GM18870 (cell line): ENCODE measurements at regions not wholly inside any gene's neighbourhood (a gene's known extent, or its start where the extent isn't known, plus 50 kb on each side); places are given as distances from the start of the nearest gene placed in this dataset.
"Not testable (repeated sequence)": the region's sequence is repeated elsewhere in the genome, so short reads cannot be mapped to it uniquely, and the experiment has no call there.

Source experiments
- ATAC-seq: cut with Tn5 transposase; IDR thresholded peaks from one replicate; pipeline ENCODE4 v1.9.1; 2021; ENCODE audit warnings: moderate library complexity; ENCODE audit not compliant: unreplicated experiment

DNA sequence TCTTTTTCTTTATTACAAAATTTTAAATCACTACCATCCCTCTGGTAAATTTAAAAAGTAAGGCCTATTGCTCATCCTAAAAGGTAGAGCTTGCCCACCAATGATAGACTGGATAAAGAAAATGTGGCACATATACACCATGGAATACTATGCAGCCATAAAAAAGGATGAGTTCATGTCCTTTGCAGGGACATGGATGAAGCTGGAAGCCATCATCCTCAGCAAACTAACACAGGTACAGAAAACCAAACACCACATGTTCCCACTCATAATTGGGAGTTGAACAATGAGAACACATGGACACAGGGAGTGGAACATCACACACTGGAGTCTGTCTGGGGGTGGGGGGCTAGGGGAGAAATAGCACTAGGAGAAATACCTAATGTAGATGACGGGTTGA lies 155.2 kb upstream of the NOCT start:
- ATAC-seq: not testable (repeated sequence)

DNA sequence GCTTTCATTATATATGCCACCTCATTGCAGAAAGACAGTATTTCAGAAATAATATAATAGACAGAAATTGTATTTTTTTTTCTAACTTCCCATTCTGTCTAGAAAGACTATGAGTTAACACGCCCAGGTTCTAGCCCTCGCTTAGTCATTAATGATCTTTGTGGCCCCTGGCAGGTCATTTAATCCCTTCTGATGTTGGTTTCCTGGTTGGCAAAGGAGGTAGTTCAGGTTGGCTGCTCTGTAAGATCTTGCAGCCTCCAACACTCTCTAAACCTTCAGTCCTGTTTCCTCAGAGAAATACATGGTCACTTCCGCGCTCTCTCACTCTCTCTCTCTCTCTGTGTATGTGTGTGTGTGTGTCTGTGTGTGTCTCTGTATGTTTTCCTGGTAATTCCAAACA lies 156.3 kb upstream of the NOCT start:
- ATAC-seq: no peak

DNA sequence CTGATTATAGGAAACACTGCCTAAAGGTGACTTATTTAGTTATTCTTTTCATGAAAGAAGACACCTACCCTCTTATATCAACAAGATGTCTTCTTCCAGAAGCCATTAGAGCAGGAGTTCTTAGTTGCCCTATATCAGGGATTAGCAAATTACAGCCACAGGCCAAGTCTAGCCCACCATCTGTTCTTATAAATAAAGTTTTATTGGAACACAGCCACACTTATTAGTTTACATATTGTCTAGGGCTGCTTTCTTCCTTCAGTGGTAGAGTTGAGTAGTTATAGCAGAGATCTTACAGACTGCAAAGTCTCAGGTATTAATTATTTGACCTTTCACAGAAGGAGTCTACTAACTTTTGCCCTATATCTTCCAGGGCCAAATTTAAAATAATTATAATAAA lies 157.2 kb upstream of the NOCT start:
- no peak for ATAC-seq

DNA sequence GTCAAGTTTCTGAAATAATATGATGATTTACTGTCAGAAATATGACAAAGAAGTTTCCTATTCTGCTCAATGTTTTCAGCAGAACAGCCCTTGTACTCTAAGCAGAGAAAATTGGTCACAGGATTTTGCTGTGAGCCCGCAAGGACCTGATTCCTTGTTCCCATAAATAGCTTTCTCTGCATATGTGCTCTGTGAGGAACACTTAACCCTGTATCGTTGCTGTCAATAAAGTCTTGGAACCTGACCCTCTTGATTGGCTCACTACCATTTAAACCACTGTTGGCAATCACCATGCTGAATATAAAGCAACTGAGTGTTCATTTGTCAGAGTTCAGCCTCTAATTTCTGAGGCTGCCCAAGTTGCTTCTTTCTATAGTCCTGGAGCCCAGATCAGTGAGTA lies 158.2 kb upstream of the NOCT start:
- ATAC-seq: no peak

DNA sequence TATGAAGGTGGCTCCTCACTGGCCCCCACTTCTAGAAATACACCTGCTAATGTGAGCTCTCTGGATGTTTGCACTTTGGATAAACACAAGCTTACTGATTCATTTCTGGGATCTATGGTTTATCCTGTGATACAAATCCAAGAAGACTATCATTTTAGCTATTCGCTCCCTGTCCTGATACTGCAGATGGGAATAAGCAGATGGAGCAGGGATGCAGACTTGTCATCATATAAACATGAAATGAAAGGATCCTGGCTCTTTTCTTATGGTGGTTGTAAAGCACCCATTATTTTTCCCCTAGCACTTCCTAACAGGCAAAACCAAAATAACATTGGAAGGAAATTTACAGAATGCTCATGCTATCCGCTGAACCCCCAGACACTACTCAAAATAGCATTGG lies 162.9 kb upstream of the NOCT start:
- ATAC-seq: no peak

DNA sequence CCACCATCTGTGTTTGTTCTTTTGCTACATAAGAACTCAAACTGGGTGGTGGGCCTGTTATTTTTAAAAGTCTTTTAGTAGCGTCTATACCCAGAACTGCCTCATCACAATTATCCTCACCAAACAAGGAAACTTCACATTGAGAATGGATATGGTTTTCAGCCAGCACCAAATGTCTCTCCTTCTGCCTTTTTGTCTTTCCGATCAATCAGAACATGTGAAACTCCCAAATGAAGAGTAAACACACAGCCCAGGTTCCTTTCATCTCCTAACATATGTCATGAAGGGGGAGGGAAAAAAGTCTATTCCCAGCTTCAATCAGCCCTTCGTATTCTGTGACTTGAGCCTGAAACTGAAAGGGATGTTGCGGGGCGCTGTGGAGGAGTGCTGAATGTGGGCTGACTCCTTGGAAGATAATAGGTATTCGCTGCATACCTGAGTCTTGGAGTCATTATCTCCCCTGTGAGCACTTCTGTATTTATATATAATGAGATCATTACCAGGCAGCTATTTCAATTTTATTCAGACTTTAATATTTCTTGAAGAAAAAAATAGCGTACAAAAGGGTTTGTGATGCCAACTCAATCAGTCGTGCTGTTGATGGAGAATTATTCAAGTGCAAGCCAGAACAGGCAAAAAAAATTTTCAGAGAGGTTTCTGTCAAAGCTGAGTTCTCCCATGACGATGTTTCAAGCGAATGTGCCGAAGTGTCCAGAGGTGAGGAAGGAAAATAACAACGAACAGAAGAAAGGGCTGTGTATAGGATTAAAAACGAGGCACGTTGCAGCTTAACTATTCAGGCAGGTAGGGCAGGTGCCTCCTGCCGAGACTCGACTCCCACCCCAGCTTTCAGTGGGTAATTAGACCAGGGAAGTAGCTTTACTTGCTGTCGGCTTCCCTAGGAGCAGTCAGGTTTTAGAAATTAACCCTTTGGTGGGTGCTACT lies 163.9 kb upstream of the NOCT start:
- ATAC-seq: no peak

DNA sequence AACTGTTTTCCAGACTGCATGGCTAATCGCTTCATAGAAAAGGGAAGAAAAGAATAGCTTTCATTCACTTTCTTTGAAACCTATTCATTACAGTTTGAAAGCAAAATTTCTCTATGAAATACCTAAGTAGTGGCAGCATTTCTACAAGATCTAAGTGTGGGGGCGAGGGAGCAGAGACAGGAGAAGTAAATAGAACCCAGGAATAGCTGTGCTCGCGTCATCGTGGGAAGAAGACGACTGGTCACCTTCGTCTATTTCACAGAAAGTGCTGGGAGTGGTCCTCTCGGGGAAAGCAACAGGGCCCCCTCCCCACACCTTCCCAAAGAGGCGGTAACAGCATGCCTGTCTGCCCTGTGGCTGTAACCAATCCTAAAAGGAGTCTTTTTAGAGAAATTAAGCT lies 169.9 kb upstream of the NOCT start:
- ATAC-seq: no peak

DNA sequence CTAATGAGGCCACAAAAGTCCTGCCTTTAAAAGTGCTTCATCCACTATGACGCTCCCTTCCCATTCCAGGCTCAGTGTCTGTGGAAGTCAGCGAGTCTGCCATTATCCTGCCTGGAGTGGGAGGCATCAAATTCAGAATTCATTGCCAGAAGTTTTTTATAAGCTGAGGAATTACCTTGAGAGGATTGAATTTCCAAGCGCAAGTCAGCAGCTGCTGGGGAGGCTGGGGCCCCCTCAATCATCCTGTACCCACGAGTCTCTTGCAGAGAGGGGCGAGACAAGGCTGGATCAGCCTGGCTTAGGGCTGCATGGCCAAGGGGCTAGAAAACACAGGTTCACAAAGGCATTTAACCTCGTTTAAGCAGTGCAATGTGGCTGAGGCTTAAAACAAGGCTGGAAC lies 170.5 kb upstream of the NOCT start:
- no peak for ATAC-seq

DNA sequence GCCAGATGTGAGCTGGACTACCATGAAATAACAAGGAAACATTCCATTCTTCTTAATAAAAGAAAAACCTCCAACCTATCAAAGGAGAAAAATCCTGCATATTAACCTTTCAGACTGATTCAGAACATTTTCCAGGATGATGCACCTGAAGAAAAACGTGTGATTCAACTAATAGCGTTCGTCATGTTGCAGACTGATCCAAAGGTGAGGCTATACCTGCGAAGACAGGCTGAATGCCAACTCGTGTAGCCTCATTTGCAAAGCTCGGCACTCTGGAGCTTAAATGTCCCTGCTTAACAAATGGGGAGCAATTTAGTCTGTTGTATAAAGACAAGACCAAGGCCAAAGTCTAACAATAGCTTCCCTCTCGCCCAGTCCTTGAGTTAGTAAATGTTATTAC lies 172.0 kb upstream of the NOCT start:
- no peak for ATAC-seq

DNA sequence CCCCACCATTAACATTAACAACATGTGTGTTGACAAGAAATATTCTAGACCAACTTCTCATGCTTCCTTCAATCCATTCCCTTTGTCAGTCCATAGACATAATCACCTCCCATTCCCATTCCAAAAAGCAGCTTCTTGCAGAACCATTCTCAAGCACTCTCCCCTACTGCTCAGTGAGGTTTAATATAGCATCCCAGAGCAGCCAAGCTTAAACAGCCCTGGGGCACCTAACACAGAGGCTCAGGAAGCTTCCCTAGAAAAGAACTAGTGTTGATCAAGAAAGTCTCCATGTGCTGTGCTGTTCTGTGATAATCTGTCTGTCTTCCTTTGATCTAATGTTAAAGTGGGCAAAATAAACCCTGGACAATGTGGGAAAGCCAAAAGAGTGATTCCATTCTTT lies 174.2 kb upstream of the NOCT start:
- ATAC-seq: no peak

DNA sequence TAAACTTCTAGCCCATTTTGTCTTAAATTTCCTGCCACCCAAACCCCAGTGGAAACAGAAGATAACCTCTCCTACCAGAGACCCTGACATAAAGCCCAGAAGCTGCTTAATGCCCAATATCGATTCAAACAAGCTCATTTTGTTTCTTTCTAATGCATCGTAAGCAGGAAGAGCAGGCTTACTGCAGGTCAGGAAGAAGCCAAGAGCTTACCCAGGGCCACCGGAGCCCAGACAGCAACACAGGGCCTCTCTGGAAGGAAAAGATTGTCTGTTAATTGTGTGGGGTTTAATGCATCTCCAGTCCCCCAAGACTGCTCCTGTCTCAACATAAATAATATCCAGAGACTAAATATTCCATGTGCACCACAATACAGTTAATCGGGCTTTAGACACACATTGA lies 177.3 kb upstream of the NOCT start:
- no peak for ATAC-seq

DNA sequence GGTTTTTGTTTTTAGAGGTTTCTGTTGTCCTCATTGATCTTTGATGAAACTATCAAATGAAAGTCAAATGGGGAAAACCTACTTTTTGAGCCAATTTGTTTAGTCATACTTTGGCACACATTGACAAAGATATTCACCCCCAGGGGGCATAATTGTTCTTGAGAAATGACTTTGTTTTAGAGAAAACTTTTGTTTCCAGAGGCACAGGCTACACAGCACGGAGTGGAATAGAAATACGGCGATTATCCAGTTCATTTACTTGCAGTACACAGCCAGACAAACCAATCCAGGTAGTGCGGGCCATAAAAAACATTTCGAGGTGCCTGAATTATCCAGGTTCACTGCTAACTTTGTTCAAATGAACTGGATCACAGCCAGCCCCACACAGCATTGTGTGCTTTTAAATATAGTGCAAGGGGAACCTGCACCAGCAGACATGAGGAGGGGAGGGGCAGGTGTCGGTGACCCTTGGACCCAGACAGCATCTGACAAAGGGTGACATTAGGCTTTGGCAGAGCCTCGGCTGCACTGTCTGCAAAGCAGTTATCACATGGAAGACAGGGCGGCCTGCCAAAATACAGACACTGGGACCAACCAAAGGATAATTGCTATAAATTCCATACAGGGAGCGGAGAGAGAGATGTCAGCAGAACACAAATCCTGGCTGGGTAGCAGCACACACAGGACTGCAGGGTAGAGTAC lies 179.6 kb upstream of the NOCT start:
- no peak for ATAC-seq

DNA sequence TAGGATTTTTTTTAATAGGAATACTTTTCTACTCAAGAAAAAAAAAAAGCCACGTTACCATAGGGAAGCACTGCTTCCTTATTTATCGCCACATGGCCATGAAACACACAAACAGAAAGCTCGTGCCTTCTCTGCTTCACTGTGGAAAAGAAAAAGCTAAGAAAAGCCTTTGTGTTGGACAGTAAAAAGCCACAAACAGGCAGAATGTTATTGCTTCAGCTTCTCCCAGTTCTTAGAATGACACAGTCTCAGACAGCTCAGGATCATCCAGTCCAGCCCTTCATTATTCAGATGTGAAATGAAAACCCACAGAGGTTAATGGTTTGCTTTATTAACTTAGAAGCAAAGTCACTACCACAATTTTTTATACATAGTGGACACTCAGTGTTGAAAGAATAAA lies 181.6 kb upstream of the NOCT start:
- peak; percentile 59 for ATAC-seq

DNA sequence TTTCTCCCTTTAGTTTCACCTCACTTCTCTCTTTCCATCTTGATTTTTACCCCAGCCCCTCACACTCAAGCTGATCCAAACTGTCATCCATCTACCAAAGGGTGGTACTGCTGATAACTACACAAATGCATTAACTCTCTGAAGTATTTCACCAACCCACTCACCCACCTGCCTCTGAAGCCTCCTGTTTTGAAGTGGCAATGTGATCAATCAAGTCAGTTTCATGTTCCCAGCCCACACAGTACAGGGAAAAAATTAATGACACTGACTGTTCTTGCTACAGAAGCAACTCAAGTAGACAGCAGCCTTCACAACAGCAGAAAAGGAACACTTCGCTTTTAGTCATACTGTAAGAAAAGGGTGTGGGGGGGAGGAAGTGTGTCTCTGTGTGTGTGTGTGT lies 183.0 kb upstream of the NOCT start:
- no peak for ATAC-seq

DNA sequence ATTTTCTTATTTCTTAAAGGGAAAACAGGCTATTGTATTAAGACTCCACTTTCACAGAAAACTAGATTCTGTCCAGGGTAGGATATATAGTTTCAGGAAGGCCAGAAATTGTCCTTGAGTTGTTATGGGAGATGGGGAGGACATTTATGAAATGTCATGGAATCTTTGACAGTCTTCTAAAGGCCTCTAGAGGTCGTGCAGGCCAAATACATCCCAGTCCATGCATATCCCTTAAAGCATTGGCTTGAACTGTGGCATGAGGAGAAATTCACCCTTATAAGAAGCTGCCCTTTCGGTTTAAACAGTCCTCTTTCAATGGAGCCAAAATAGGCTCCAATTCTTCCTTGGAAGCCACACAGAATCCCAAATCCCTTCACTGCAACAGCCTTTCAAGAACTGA lies 183.6 kb upstream of the NOCT start:
- no peak for ATAC-seq

DNA sequence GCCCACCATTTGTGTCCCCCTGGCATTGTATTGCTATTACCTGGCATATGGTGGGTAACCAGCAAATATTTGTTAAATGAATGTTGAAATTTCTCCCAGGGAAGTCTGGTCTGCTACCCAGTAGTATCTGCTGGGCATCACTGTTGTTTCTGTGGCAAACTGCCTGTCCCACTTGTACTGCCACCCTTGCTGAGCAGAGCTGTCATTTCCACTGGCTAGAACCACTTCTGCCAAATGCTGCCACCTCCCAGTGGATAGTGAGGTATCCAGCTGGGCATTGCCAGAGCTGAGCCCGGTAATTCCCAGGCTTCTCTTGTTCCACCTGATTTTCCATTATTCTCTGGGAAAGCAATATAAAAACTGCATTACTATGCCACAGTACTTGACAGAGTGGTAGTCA lies 186.7 kb upstream of the NOCT start:
- ATAC-seq: no peak

DNA sequence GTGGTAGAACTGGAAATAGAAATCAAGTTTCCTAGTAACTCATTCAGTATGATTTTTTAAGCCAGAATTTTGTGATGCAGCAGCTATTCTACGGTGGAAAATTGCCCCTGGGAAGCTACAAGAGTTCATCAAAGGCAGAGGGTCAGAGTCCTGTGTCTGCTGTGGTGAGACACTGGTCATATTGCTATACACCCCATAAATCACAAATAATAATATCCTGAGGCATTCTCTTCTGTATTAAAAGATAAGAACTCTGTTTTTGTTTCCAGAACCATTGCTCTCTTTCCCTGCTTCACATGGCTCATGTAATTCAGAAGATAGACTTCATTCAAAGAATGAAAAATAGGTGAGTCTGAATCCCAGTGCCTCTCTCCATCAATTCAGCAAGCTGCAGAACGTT lies 188.8 kb upstream of the NOCT start:
- ATAC-seq: no peak

DNA sequence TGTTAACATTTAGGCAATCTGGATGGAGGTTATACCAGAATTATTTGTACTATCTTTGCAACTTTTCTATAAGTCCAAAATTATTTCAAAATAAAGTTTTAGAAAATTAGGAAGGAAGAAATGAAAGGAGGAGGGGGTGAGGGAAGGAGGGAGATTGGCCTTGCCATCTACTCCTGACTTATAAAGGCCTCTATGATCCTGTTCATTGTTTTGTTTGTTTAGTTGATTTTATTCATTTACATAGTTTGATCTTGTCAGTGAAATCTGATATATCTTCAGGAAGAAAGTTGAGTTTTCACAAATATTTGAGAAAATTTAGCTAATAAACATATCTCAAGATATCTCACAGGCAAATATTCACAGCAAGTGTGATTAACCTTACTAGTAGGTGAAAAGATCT lies 189.3 kb upstream of the NOCT start:
- ATAC-seq: no peak

DNA sequence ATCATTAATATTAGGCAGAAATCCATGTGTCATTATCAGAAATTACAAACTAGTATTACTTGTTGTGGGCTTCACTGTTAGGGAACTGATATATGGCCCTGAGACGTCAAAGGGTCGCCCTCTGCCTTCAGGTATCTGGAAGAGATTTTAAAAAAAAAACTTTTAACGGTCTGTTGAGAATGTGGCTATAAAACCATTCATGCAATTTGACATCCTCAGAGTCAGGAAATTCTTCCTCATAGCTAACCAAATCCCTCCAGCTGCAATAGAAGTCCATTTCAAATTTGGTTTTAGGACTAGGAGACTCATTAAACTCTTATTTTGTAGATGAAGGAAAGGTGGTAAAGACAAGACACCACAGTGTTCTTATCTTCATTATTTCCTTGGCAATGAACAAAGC lies 194.2 kb upstream of the NOCT start:
- ATAC-seq: no peak

DNA sequence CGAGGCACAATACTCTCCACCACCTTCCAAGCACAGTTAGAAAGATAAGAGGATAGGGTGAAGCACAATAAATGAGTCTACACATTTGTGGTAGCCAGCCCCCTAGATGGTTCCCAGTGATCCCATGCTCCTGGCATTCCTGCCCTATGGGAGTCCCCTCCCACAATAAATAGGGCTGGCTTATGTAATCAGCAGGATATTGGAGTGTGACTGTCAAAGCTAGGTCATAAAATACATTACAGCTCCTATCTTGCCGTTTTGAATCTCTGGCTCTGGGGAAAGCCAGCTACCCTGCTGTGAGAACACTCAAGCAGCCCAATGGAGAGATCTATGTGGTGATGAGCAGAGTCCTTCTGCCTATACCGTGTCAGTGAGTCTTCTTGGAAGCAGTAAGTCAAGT lies 198.7 kb upstream of the NOCT start:
- ATAC-seq: no peak

DNA sequence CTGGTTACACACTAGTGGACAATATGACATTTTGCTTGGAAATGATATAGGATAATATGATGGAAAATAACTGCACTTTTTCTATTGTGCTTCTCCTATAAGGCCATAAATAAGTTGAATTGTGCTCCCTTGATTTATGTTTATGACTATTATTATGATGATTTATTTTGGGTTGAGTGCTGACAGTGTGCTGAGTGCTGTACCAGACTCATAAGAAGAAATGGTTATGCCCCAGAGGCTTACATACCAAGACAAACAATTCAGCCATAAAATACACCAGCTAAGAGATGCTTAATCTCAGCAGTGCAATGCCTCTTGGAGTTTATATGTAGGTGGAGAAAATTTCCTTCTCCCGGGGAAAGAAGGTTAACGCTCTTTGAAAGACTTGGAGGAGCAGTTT lies 199.8 kb upstream of the NOCT start:
- ATAC-seq: no peak

DNA sequence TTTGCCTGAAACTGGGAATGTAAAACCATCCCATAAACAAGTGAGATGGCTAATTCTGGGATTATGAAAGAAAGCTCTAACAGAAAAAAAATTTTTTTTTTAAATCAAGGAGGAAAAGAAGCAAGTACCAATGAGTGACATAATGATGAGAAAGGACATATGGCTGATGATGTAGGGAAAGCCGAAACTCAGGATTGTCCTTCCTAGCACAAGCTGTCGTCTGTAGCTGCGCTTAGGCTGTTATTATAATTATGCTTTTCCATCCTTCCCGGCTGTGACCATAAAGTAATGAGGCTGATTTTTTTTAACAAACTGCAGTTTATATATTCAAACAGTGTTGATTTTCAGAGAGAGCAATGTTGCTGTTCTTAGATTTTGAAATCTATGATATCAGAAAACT lies 209.8 kb upstream of the NOCT start:
- no peak for ATAC-seq

DNA sequence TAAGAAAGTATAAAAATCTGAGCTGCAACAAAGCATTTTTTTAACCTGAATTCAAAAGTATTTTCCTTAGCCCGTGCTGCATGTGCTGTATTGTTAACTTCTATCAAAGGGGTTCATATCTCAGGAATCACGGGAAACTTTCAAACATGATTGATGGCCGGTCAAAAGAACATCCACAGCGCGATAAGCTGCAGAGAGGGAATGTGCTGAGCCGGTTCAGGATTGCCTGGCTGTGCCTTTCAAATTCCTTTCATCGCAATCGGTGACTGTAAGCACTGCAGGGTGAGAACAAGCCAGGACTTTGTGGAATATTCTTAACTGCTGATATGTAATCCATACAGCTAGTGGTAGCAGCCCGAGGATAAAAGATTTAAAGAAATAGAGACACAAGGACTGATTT lies 210.9 kb upstream of the NOCT start:
- no peak for ATAC-seq
